HG02610 (cell line): ENCODE measurements at regions not wholly inside any gene's neighbourhood (a gene's known extent, or its start where the extent isn't known, plus 50 kb on each side); places are given as distances from the start of the nearest gene placed in this dataset.

Experiments
- ATAC-seq: cut with Tn5 transposase; IDR thresholded peaks from one replicate; pipeline ENCODE4 v1.9.1; 2021; ENCODE audit warnings: mild to moderate bottlenecking, moderate library complexity; ENCODE audit not compliant: unreplicated experiment

DNA sequence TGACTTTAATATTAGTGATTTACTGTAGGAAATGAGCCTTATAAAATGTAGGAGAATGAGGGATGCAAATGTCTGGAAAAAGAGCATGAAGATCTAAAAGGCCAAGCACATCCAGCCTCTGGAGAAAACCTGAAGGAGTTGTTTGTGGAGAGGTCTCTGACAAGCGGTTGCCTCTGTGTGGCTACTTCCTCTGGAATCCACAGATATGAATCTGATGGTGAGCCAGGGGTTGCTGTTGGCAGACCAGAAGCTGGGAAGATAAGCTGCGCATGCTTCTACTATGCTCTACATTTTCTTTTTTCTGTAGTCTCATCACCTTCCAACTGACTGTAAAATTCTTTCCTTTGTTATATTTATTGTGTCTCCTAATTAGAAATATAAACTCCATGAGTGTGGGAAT is 248.6 kb downstream of the OLFM3 start:
- ATAC-seq: no peak
